Posterior vena cava (tissue), 2 donors: ENCODE measurements at regions not wholly inside any gene's neighbourhood (a gene's known extent, or its start where the extent isn't known, plus 50 kb on each side); places are given as distances from the start of the nearest gene placed in this dataset.

Source experiments
- DNase-seq: peaks from one replicate; pipeline ENCODE4 v3.0.0-alpha.2; 2020; ENCODE audit warnings: low spot score
- intact Hi-C, 2 donors: fragments of 100-400 bp; cut with DNase I; formaldehyde crosslinking; loops; one replicate each; pipeline versions ENCODE4 v1.14.1 to v1.14.2; 2022 to 2023
- donor health status: DM: yes; HTN: yes; CAD: no.
- donor health status: DM: yes; HTN: yes; CAD: no.

DNA sequence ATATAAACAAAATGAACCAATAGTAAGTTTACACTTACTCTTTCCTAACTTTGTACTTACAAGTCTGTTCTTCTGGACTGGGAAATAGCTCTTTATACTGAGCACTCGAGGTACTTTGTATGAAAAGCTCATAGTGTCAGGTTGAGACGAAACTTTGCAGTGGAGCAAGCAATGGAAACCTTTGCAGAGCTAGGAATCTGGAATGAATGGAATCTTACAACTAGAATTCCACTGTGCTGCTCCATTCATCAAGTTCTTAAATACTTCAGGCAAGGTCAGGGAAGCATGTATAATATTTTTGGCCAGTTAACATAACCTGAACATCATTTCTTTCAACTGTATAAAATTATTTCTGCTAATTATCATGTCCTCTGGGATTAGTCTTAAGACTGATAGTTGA, 1327.5 kb upstream of the FLRT2 start:
- intact Hi-C loops = no loop called here
- no peak for DNase-seq

DNA sequence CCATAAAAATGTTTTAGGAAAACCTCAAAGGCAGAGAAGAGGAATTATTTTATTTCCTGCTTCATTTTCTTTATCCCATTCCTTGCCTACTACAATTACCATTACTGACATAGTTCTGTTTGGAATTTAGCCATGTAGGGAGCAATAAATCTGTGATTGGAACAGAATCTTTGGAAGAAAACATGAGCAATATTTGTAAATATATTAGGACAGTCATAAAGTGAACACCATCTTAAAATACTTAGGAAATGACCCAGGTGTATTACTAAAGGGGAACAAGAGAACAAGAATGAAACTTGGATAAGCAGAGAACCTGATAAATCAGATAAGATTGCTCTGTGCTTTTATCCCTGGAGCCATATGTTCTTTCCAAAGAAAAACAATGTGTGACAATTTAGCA, 1326.0 kb upstream of the FLRT2 start:
- intact Hi-C loops = no loop called here
- no peak for DNase-seq

GRCh38 chr14:84208451-84208850, 1321.5 kb upstream of the FLRT2 start:
- intact Hi-C loops = no loop called here
- DNase-seq = no peak

- no peak for DNase-seq
- intact Hi-C loops = no loop called here
Observed at GRCh38 chr14:84209031-84209430, 1320.9 kb upstream of the FLRT2 start.

DNA sequence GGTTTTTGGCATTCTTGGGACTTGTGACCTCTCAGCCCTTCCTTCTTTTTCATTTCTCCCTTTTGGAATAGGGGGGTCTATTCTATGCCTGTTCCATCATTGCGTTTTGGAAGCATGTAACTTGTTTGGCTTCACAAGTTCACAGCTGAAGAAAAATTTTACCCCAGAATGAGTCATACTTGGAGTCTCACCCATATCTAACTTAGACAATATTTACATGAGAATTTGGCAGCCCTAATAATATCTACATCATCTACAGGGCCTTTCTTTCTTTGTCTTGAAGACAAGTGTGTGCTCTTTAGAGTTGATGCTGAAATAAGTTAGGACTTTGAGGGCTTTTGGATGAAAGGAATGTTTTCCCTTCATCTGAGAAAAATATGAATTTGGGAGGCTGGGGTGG, 1312.9 kb upstream of the FLRT2 start:
- intact Hi-C loops = no loop called here
- DNase-seq = no peak

GRCh38 chr14:84225268-84225667, 1304.7 kb upstream of the FLRT2 start:
- DNase-seq = no peak
- intact Hi-C loops = no loop called here

GRCh38 chr14:84228702-84229101, 1301.2 kb upstream of the FLRT2 start:
- no peak for DNase-seq
- intact Hi-C loops = no loop called here

DNA sequence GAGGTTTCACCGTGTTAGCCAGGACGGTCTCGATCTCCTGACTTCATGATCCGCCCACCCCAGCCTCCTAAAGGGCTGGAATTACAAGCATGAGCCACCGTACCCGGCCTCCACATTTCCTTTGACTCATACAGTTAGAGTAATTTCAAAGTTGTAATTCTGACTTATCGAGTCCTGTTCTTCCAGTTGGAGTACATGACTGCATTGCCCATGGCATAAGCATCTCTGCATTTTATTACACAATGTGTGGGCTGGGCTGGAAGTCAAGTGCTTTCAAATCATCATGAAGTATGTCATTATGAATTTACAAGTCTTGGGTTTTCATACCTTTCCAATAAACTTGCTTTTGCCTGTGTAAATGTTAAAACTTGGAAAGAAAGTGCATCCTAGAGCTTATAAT, 1295.7 kb upstream of the FLRT2 start:
- no peak for DNase-seq
- intact Hi-C loops = no loop called here

DNA sequence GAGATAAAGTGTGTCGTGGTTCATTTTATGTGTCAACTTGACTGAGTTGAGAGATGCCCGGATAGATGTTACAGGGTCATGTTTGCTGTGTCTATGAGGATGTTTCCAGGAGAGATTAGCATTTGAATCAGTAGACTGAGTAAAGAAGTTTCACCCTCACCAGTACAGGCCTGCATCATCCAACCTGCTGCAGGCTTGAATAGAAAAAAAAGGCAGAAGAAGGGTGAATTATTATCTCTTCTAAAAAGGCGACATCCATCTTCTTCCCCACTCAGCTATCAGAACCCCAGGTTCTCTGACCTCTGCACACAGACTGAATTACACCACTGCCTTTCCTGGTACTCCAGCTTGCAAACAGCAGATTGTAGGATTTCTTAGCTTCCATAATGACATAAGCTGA, 1293.7 kb upstream of the FLRT2 start:
- intact Hi-C loops = loop anchor here in 1 of 2 donors (5.0 kb wide), 1 partner anchor 226 kb away; no protein-coding TSS in a partner anchor
- DNase-seq = no peak

- intact Hi-C loops = loop anchor here in 1 of 2 donors (5.0 kb wide), 1 partner anchor 224 kb away; no protein-coding TSS in a partner anchor
- no peak for DNase-seq
Observed at GRCh38 chr14:84237881-84238280, 1292.1 kb upstream of the FLRT2 start.

DNA sequence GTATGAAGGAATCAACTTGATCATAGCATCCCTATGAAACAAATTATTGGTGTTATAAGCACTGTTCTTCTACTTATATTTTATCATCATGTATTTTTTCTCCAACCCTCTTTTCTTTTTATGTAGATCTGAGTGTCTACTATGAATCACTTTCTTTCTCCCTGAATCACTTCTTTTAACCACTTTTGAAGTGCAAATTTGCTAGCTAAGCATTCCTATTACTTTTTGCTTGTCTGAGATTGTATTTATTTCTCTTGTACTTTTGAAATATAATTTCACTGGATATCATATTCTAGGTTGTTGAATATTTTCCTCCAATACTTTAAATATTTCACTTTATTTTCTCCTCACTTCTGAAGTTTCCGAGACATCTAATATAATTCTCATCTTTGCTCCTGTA, 1282.3 kb upstream of the FLRT2 start:
- intact Hi-C loops = no loop called here
- DNase-seq = no peak

GRCh38 chr14:84250893-84251292, 1279.1 kb upstream of the FLRT2 start:
- intact Hi-C loops = no loop called here
- no peak for DNase-seq

GRCh38 chr14:84251411-84252115, 1278.4 kb upstream of the FLRT2 start:
- intact Hi-C loops = no loop called here

DNA sequence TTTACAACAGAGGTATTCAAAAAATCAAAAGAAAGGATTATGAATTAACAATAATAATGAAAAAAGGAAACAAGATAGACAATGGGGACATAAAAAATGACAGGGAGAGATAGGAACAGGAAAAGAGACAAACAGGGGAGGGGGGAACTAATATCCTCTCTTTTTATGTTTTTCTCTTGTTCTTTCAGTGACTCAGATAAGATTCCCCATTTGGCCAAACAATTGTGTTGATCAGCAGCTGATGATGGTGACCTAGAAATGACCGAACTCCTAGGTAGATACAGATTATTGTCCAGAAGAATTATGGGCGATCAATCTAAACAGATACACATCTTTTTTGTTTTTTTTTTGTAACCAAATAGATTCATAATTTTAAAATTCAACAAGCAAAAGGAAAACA, 1277.2 kb upstream of the FLRT2 start:
- DNase-seq = no peak
- intact Hi-C loops = no loop called here

More at GRCh38 chr14:84251411-84252115, 1278.4 kb upstream of the FLRT2 start:
- DNase-seq = no peak

GRCh38 chr14:84253326-84253725, 1276.6 kb upstream of the FLRT2 start:
- intact Hi-C loops = no loop called here
- no peak for DNase-seq

GRCh38 chr14:84254290-84254689, 1275.7 kb upstream of the FLRT2 start:
- DNase-seq = no peak
- intact Hi-C loops = no loop called here

- no peak for DNase-seq
- intact Hi-C loops = no loop called here
Observed at GRCh38 chr14:84262932-84263331, 1267.0 kb upstream of the FLRT2 start.

GRCh38 chr14:84272290-84272721, 1257.6 kb upstream of the FLRT2 start:
- intact Hi-C loops = no loop called here
- no peak for DNase-seq

- DNase-seq = no peak
- intact Hi-C loops = no loop called here
Observed at GRCh38 chr14:84273181-84273580, 1256.8 kb upstream of the FLRT2 start.

DNA sequence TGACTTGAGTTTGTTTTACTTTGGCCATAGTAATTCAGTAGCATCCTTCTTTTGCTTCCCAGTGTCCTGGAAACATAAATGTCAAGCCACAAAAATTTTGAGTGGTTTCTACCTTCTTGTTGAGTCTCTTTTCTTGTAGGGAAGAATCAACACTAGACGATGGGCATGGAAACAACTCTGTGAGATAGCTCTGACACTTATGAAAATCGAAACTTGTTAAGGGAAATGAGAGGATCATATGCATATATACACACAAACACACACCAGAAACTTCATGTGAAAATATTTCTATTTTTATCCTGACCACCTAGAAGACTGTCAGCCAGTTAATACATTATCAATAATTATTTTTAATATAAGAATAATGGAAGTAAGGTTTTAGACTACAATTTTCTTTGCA, 1247.3 kb upstream of the FLRT2 start:
- intact Hi-C loops = no loop called here
- no peak for DNase-seq

DNA sequence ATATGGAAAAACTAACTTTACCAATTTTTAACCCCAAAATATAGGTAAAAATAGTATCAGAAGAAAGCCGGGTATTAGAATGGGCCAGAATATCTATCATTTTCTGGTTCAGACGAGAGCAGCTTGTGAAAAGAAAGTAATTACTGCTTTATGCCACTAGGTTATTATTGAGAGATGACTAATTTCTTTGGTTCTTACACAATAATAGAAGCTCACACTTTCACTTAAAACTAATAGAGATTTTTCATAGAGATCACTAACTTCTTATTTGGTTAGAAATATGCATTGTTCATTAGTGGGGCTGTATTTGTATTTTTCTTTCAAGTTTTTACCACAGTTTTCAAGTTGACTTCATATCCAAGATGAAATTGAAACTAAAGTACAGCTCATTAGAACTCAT, 1241.2 kb upstream of the FLRT2 start:
- intact Hi-C loops = no loop called here
- DNase-seq = no peak
